Neural crest cell (in vitro differentiated cells): ENCODE measurements at regions not wholly inside any gene's neighbourhood (a gene's known extent, or its start where the extent isn't known, plus 50 kb on each side); places are given as distances from the start of the nearest gene placed in this dataset.

Experiments
- DNase-seq: peaks from one replicate; pipeline ENCODE4 v3.0.0; 2021; ENCODE audit warnings: low read depth, mixed read lengths, low spot score
- H3K27ac Mint-ChIP-seq: one replicate; pipeline ENCODE4 v1.8.0; 2021; ENCODE audit warnings: mild to moderate bottlenecking, mixed read lengths; ENCODE audit not compliant: unreplicated experiment
- H3K27me3 Mint-ChIP-seq: 2 replicates; pipeline ENCODE4 v1.8.0; 2021; ENCODE audit warnings: low read depth, mild to moderate bottlenecking, mixed read lengths
- H3K36me3 Mint-ChIP-seq: 2 replicates; pipeline ENCODE4 v1.8.0; 2021; ENCODE audit warnings: low read depth, mild to moderate bottlenecking, mixed read lengths
- H3K4me1 Mint-ChIP-seq: 2 replicates; pipeline ENCODE4 v1.8.0; 2021; ENCODE audit warnings: mixed read lengths
- H3K4me3 Mint-ChIP-seq: one replicate; pipeline ENCODE4 v1.8.0; 2021; ENCODE audit warnings: mild to moderate bottlenecking, mixed read lengths
- H3K9me3 Mint-ChIP-seq: 2 replicates; pipeline ENCODE4 v1.8.0; 2021; ENCODE audit warnings: mixed read lengths
- CTCF ChIP-seq: fragments of 200-600 bp; sonication (generic); conservative IDR thresholded peaks from 2 replicates; pipeline ENCODE4 v1.5.0; 2021; ENCODE audit warnings: antibody characterized with exemption, mild to moderate bottlenecking

- no peak overlapping the region for H3K4me3 Mint-ChIP-seq
- TF ChIP-seq CTCF = no peak
- DNase-seq = no peak
- H3K36me3 Mint-ChIP-seq = no peaks in the 10 kb centered on the region
- H3K4me1 Mint-ChIP-seq = no peaks in the 10 kb centered on the region
- no peak overlapping the region for H3K27ac Mint-ChIP-seq
- H3K27me3 Mint-ChIP-seq = no peaks in the 10 kb centered on the region
- H3K9me3 Mint-ChIP-seq = peaks cover 14% of the 10 kb centered on the region
These were observed 705.5 kb upstream of the MAN1A1 start for GRCh38 chr6:120055071-120055470.

GRCh38 chr6:120039664-120040063 is 690.1 kb upstream of the MAN1A1 start:
- Mint-ChIP-seq H3K27me3 (peaks cover 15% of the 10 kb centered on the region), H3K4me3 (no peak overlapping the region), H3K27ac (no peak overlapping the region), H3K9me3 (no peaks in the 10 kb centered on the region), H3K4me1 (no peaks in the 10 kb centered on the region), H3K36me3 (no peaks in the 10 kb centered on the region)
- TF ChIP-seq CTCF = no peak
- DNase-seq = no peak

- Mint-ChIP-seq H3K36me3 (no peaks in the 10 kb centered on the region), H3K4me1 (no peaks in the 10 kb centered on the region), H3K27ac (no peak overlapping the region), H3K4me3 (no peak overlapping the region), H3K9me3 (no peaks in the 10 kb centered on the region), H3K27me3 (peaks cover 5% of the 10 kb centered on the region)
- DNase-seq = no peak
- TF ChIP-seq CTCF = no peak
These were observed 682.3 kb upstream of the MAN1A1 start for GRCh38 chr6:120031837-120032236.

GRCh38 chr6:120026791-120027190 is 677.2 kb upstream of the MAN1A1 start:
- DNase-seq = no peak
- Mint-ChIP-seq H3K4me3 (no peak overlapping the region), H3K27ac (no peak overlapping the region), H3K4me1 (no peaks in the 10 kb centered on the region), H3K27me3 (peaks cover 2% of the 10 kb centered on the region), H3K36me3 (no peaks in the 10 kb centered on the region), H3K9me3 (no peaks in the 10 kb centered on the region)
- TF ChIP-seq CTCF = no peak

- Mint-ChIP-seq H3K27ac (no peak overlapping the region), H3K9me3 (peaks cover 3% of the 10 kb centered on the region), H3K4me3 (no peak overlapping the region), H3K4me1 (no peaks in the 10 kb centered on the region), H3K36me3 (no peaks in the 10 kb centered on the region), H3K27me3 (no peaks in the 10 kb centered on the region)
- no peak for TF ChIP-seq CTCF
- no peak for DNase-seq
These were observed 660.5 kb upstream of the MAN1A1 start for GRCh38 chr6:120010075-120010474.
